HFFc6 (cell line): ENCODE measurements at regions not wholly inside any gene's neighbourhood (a gene's known extent, or its start where the extent isn't known, plus 50 kb on each side); places are given as distances from the start of the nearest gene placed in this dataset.
"Not testable (repeated sequence)": the region's sequence is repeated elsewhere in the genome, so short reads cannot be mapped to it uniquely, and the experiment has no call there.

Experiments
- DNase-seq: peaks from one replicate; pipeline ENCODE4 v3.0.0-alpha.2; 2018
- H3K27ac Mint-ChIP-seq: 2 replicates; pipeline ENCODE4 v1.8.0; 2020; ENCODE audit warnings: mild to moderate bottlenecking, mixed read lengths
- H3K27me3 Mint-ChIP-seq: 2 replicates; pipeline ENCODE4 v1.8.0; 2021; ENCODE audit warnings: mild to moderate bottlenecking, moderate library complexity, mixed read lengths; ENCODE audit not compliant: insufficient read depth
- H3K36me3 Mint-ChIP-seq: 2 replicates; pipeline ENCODE4 v1.8.0; 2021; ENCODE audit warnings: low read depth, mixed read lengths
- H3K4me1 Mint-ChIP-seq: 2 replicates; pipeline ENCODE4 v1.8.0; 2020; ENCODE audit warnings: low read depth, mixed read lengths
- H3K4me3 Mint-ChIP-seq: 2 replicates; pipeline ENCODE4 v1.8.0; 2020; ENCODE audit warnings: mild to moderate bottlenecking, moderate library complexity, mixed read lengths
- H3K9me3 Mint-ChIP-seq: 2 replicates; pipeline ENCODE4 v1.8.0; 2020; ENCODE audit warnings: mild to moderate bottlenecking, mixed read lengths
- TF ChIP-seq, protein P1 (sequence below): fragments of 200-600 bp; sonication (generic); IDR thresholded peaks from 2 replicates; pipeline ENCODE4 v1.5.0; 2021; ENCODE audit warnings: antibody characterized with exemption, mild to moderate bottlenecking

DNA sequence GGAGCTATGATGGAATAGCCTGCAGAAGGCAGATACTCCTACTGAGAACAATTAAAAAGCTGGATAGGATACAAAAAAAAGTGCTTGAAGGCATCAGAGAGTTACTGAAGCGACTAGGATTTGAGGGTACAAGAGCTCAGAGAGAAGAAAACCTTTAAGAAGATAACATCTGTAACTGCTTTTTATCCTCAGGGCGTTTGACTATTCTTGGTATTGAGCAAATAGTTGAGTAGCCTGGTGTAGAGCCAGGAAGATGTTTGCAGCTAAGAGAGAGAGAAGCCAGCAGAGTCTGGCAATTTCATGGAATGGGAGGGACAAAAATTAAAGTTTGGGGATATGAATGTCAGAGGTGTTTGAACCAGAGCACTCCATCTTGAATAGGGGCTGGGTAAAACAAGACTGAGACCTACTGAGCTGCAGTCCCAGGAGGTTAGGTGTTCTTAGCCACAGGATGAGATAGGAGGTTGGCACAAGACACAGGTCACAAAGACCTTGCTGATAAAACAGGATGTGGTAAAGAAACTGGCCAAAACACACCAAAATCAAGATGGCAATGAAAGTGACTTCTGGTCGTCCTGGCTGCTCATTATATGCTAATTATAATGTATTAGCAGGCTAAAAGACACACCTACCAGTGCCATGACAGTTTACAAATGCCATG lies 428.8 kb downstream of the SH2D4B start:
- Mint-ChIP-seq H3K36me3 (no peaks in the 10 kb centered on the region), H3K27ac (no peak overlapping the region), H3K4me3 (no peak overlapping the region), H3K27me3 (no peaks in the 10 kb centered on the region), H3K9me3 (peaks cover 20% of the 10 kb centered on the region), H3K4me1 (no peaks in the 10 kb centered on the region)
- TF ChIP-seq, protein P1, sequence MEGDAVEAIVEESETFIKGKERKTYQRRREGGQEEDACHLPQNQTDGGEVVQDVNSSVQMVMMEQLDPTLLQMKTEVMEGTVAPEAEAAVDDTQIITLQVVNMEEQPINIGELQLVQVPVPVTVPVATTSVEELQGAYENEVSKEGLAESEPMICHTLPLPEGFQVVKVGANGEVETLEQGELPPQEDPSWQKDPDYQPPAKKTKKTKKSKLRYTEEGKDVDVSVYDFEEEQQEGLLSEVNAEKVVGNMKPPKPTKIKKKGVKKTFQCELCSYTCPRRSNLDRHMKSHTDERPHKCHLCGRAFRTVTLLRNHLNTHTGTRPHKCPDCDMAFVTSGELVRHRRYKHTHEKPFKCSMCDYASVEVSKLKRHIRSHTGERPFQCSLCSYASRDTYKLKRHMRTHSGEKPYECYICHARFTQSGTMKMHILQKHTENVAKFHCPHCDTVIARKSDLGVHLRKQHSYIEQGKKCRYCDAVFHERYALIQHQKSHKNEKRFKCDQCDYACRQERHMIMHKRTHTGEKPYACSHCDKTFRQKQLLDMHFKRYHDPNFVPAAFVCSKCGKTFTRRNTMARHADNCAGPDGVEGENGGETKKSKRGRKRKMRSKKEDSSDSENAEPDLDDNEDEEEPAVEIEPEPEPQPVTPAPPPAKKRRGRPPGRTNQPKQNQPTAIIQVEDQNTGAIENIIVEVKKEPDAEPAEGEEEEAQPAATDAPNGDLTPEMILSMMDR, result no peak
- DNase-seq, result no peak

DNA sequence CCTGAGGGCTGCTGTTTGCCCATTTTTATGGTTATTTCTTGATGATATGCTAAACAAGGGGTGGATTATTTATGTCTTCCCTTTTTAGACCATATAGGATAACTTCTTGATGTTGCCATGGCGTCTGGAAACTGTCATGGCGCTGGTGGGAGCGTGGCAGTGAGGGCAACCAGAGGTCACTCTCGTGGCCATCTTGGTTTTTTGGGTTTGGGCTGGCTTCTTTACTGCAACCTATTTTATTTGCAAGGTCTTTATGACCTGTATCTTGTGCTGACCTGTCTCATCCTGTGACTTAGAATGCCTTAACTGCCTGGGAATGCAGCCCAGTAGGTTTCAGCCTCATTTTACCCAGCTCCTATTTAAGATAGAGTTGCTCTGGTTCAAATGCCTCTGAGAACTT lies 429.7 kb downstream of the SH2D4B start:
- not testable (repeated sequence) for H3K36me3 Mint-ChIP-seq, H3K4me1 Mint-ChIP-seq, H3K27me3 Mint-ChIP-seq, H3K4me3 Mint-ChIP-seq, H3K27ac Mint-ChIP-seq, DNase-seq
- H3K9me3 Mint-ChIP-seq, result peaks cover 24% of the 10 kb centered on the region

DNA sequence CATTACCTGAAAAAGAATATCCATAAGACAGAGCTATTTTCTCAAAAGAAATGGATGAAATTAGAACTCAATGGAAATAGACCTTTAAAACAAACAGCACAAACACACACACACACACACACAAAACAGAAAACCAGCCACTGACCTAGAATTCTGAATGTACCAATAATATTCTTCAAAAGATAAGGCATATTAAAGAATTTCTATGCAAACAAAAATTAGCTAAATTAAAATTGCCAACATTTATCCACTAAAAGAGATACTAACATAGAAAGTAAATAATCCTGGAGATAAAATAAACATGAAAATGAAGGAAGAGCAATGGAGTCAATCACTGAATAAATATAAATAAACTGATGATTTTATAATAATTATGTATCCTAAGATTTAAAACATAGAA lies 431.2 kb downstream of the SH2D4B start:
- TF ChIP-seq, protein P1, result no peak
- H3K4me1 Mint-ChIP-seq, result no peaks in the 10 kb centered on the region
- no peaks in the 10 kb centered on the region for H3K36me3 Mint-ChIP-seq
- DNase-seq, result no peak
- no peak overlapping the region for H3K4me3 Mint-ChIP-seq
- no peak overlapping the region for H3K27ac Mint-ChIP-seq
- H3K9me3 Mint-ChIP-seq, result peaks cover 32% of the 10 kb centered on the region
- no peaks in the 10 kb centered on the region for H3K27me3 Mint-ChIP-seq

DNA sequence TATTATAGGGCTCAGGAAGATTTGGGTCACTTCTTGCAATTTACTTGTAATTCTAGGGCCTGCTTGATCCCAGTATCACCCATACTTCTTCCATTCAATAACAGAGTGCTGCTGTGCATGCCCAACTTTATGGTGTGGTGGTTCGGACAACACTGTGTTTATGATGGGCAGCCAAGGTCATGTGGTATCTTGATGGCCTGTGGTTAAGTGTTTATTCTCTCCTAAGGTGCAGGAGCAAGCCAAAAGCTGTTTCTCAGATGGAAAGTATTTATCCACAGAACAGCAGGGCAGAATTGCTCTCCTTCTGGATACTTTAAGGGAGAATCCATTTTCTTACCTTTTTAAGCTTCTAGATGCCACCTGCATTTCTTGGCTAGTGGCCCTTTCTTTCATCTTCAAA lies 433.8 kb downstream of the SH2D4B start:
- H3K27me3 Mint-ChIP-seq, result no peaks in the 10 kb centered on the region
- TF ChIP-seq, protein P1, result no peak
- no peaks in the 10 kb centered on the region for H3K36me3 Mint-ChIP-seq
- H3K27ac Mint-ChIP-seq, result no peak overlapping the region
- DNase-seq, result no peak
- H3K4me1 Mint-ChIP-seq, result no peaks in the 10 kb centered on the region
- H3K4me3 Mint-ChIP-seq, result no peak overlapping the region
- H3K9me3 Mint-ChIP-seq, result peaks cover 38% of the 10 kb centered on the region

DNA sequence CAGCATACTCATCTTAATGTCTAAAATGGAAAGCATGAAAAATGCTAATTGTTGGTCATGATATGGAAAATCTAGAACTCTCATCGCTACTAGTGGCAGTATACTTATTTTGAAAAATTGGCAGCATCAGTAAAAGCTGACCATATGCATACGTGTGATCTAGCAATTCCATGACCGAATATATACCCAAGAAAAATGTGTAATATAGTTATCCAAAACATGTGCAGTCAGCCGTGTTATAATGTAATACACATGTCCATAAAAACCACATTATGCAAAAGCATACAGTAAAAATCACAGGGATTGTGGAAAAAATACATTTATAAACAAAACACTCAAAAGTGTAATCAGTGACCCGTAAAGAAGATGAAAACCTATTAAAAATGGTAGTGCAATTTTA lies 439.0 kb downstream of the SH2D4B start:
- Mint-ChIP-seq H3K36me3 (no peaks in the 10 kb centered on the region), H3K4me1 (no peaks in the 10 kb centered on the region), H3K4me3 (no peak overlapping the region), H3K27me3 (no peaks in the 10 kb centered on the region; the same call in 1 of the 2 replicates), H3K9me3 (peaks cover 38% of the 10 kb centered on the region), H3K27ac (no peak overlapping the region)
- DNase-seq, result no peak
- TF ChIP-seq, protein P1, result no peak

DNA sequence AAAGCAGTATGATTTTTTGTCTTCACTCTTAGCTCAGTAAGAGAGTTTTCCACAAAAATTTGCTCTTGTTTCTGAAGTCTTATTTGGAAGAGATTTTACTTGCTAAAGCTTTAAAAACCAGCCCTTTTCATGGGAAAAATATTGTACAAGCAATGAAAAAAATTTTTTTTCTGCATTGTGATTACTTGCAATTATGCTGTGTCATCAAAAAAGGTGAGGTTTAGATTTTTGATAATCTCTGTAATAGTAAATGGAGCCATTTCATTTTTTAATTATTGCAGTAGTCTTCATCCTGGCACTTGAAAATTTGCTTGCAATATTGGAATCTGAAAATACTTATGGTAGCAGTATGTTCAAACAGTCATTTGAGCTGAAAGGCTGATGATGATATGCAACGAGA lies 447.4 kb downstream of the SH2D4B start:
- no peaks in the 10 kb centered on the region for H3K4me1 Mint-ChIP-seq
- H3K36me3 Mint-ChIP-seq, result no peaks in the 10 kb centered on the region
- no peak overlapping the region for H3K4me3 Mint-ChIP-seq
- no peak for DNase-seq
- no peak overlapping the region for H3K27ac Mint-ChIP-seq
- H3K27me3 Mint-ChIP-seq, result no peaks in the 10 kb centered on the region; the same call in 1 of the 2 replicates
- H3K9me3 Mint-ChIP-seq, result peaks cover 39% of the 10 kb centered on the region
- TF ChIP-seq, protein P1, result no peak
